Esophagus muscularis mucosa (tissue), 4 donors: ENCODE measurements at regions not wholly inside any gene's neighbourhood (a gene's known extent, or its start where the extent isn't known, plus 50 kb on each side); places are given as distances from the start of the nearest gene placed in this dataset.
"Not testable (repeated sequence)": the region's sequence is repeated elsewhere in the genome, so short reads cannot be mapped to it uniquely, and the experiment has no call there.

Source experiments
- DNase-seq: peaks from one replicate; pipeline ENCODE4 v3.0.0-alpha.2; 2017; ENCODE audit errors: extremely low spot score
- H3K27ac ChIP-seq, 4 donors: fragments of 200-600 bp; sonication (generic); replicated peaks in 1 of 4; 1 replicate in 3 of 4; 2 replicates in 1 of 4; pipeline ENCODE4 v1.5.1; 2016 to 2019; ENCODE audit warnings: mild to moderate bottlenecking in 1 of 4
- H3K27me3 ChIP-seq, 4 donors: fragments of 200-600 bp; sonication (generic); one replicate each; pipeline versions ENCODE4 v1.5.1 to v1.6.0; 2016 to 2019
- H3K36me3 ChIP-seq, 4 donors: fragments of 200-600 bp; sonication (generic); one replicate each; pipeline ENCODE4 v1.5.1; 2016 to 2019
- H3K4me1 ChIP-seq, 4 donors: fragments of 200-600 bp; sonication (generic); one replicate each; pipeline ENCODE4 v1.5.1; 2016 to 2019
- H3K4me3 ChIP-seq, 4 donors: fragments of 200-600 bp; sonication (generic); 1 replicate in 2 of 4; 2 replicates in 2 of 4; pipeline ENCODE4 v1.5.1; 2016 to 2019; ENCODE audit warnings: mild to moderate bottlenecking in 4 of 4, moderate library complexity in 1 of 4
- H3K9me3 ChIP-seq, 4 donors: fragments of 200-600 bp; sonication (generic); 1 replicate in 3 of 4; 2 replicates in 1 of 4; pipeline ENCODE4 v1.5.1; 2016 to 2019
- CTCF ChIP-seq, 3 experiments: fragments of 200-600 bp in 2 of 3; fragments of 450-650 bp in 1 of 3; sonication (generic) in 2 of 3; IDR thresholded peaks; one replicate each; pipeline ENCODE4 v1.5.1; 2017 to 2019; ENCODE audit warnings: antibody characterized with exemption in 3 of 3, mild to moderate bottlenecking in 2 of 3, moderate library complexity in 1 of 3
- EP300 ChIP-seq: sonication (generic); formaldehyde crosslinking; IDR thresholded peaks from one replicate; pipeline ENCODE4 v1.6.1; 2017; ENCODE audit warnings: antibody characterized with exemption
- POLR2A ChIP-seq: fragments of 450-650 bp; IDR thresholded peaks from one replicate; pipeline ENCODE4 v1.6.1; 2017; ENCODE audit warnings: antibody characterized with exemption, moderate library complexity, mild to moderate bottlenecking, low read depth
- POLR2AphosphoS5 ChIP-seq, 2 donors: sonication (generic); formaldehyde crosslinking; IDR thresholded peaks; one replicate each; pipeline ENCODE4 v1.6.1; 2017; ENCODE audit warnings: antibody characterized with exemption in 2 of 2
- WGBS: methylation state at CpG from one replicate; pipeline ENCODE4 v1.1.5; 2018; 5-methylcytosine and 5-hydroxymethylcytosine counted together
- intact Hi-C: fragments of 100-400 bp; cut with DNase I; formaldehyde crosslinking; loops from one replicate; pipeline ENCODE4 v1.15.1; 2023

- no peaks in the 10 kb centered on the region for H3K4me1 ChIP-seq
- no peak for TF ChIP-seq EP300
- TF ChIP-seq CTCF (IDR thresholded peaks at IDR 0.05) = no peak
- TF ChIP-seq POLR2AphosphoS5 (IDR thresholded peaks at IDR 0.05) = no peak
- no peak for TF ChIP-seq POLR2A
- H3K27me3 ChIP-seq = no peaks in the 10 kb centered on the region
- DNase-seq = no peak
- H3K9me3 ChIP-seq = no peaks in the 10 kb centered on the region
- intact Hi-C loops = no loop called here
- H3K36me3 ChIP-seq = no peaks in the 10 kb centered on the region
- H3K4me3 ChIP-seq = no peak overlapping the region
- WGBS = 68% methylated on average over 6 of the region's 6 CpGs
- H3K27ac ChIP-seq = no peak overlapping the region
Observed at GRCh38 chr10:91000470-91000869, 79.6 kb upstream of the ANKRD1 start.

GRCh38 chr10:91000985-91001384, 80.1 kb upstream of the ANKRD1 start:
- Histone ChIP-seq H3K36me3 (no peaks in the 10 kb centered on the region), H3K27ac (no peak overlapping the region), H3K4me3 (no peak overlapping the region), H3K4me1 (no peaks in the 10 kb centered on the region), H3K9me3 (no peaks in the 10 kb centered on the region), H3K27me3 (no peaks in the 10 kb centered on the region)
- no peak for TF ChIP-seq POLR2AphosphoS5 (IDR thresholded peaks at IDR 0.05)
- no peak for TF ChIP-seq CTCF (IDR thresholded peaks at IDR 0.05)
- no peak for TF ChIP-seq POLR2A
- no peak for TF ChIP-seq EP300
- DNase-seq = no peak
- 84% methylated on average over 1 of the region's 1 CpG for whole genome bisulfite sequencing
- intact Hi-C loops = no loop called here

- Histone ChIP-seq H3K9me3 (no peaks in the 10 kb centered on the region), H3K36me3 (no peaks in the 10 kb centered on the region), H3K27ac (no peak overlapping the region), H3K27me3 (no peaks in the 10 kb centered on the region), H3K4me3 (no peak overlapping the region), H3K4me1 (peaks cover 0 to 8% (median 0%) of the 10 kb centered on the region in 4 donors)
- 83% methylated on average over 3 of the region's 3 CpGs for WGBS
- intact Hi-C loops = no loop called here
- TF ChIP-seq POLR2A = no peak
- TF ChIP-seq CTCF (IDR thresholded peaks at IDR 0.05) = no peak
- TF ChIP-seq EP300 = no peak
- no peak for TF ChIP-seq POLR2AphosphoS5 (IDR thresholded peaks at IDR 0.05)
- DNase-seq = no peak
Observed at GRCh38 chr10:91002656-91003055, 81.8 kb upstream of the ANKRD1 start.

- H3K36me3 ChIP-seq, H3K4me3 ChIP-seq, H3K27ac ChIP-seq, H3K9me3 ChIP-seq, H3K4me1 ChIP-seq, H3K27me3 ChIP-seq, DNase-seq, intact Hi-C loops: not testable (repeated sequence)
- WGBS = 100% methylated on average over 1 of the region's 1 CpG
Observed at GRCh38 chr10:91003379-91003778, 82.5 kb upstream of the ANKRD1 start.

- intact Hi-C loops = loop anchor here (5.0 kb wide), 1 partner anchor 93 kb away; no protein-coding TSS in a partner anchor
- not testable (repeated sequence) for H3K27me3 ChIP-seq, H3K9me3 ChIP-seq, H3K4me1 ChIP-seq, H3K36me3 ChIP-seq, DNase-seq, H3K27ac ChIP-seq, H3K4me3 ChIP-seq
- 82% methylated on average over 3 of the region's 3 CpGs for WGBS
Observed at GRCh38 chr10:91005276-91005675, 84.4 kb upstream of the ANKRD1 start.

GRCh38 chr10:91006001-91006751, 85.3 kb upstream of the ANKRD1 start:
- intact Hi-C loops = loop anchor here (2.0 to 5.0 kb wide), 2 partner anchors 94 to 245 kb away; no protein-coding TSS in a partner anchor
- no peaks in the 10 kb centered on the region for H3K27me3 ChIP-seq
- H3K36me3 ChIP-seq = no peaks in the 10 kb centered on the region
- WGBS = 36% methylated on average over 2 of the region's 2 CpGs
- peak overlapping the region in 2 of 4 donors; percentile 20 to 41 for H3K27ac ChIP-seq
- TF ChIP-seq CTCF (IDR thresholded peaks at IDR 0.05) (peak; percentile 76 to 94 (median 88)), POLR2AphosphoS5 (IDR thresholded peaks at IDR 0.05) (peak in 1 of 2 donors; percentile 34), EP300 (no peak), POLR2A (no peak)
- H3K4me1 ChIP-seq = peaks cover 0 to 8% (median 0%) of the 10 kb centered on the region in 4 donors
- H3K9me3 ChIP-seq = no peaks in the 10 kb centered on the region
- no peak overlapping the region for H3K4me3 ChIP-seq
- DNase-seq = no peak
